ENCODE measurements at regions not wholly inside any gene's neighbourhood (a gene's known extent, or its start where the extent isn't known, plus 50 kb on each side); places are given as distances from the start of the nearest gene placed in this dataset.

DNA sequence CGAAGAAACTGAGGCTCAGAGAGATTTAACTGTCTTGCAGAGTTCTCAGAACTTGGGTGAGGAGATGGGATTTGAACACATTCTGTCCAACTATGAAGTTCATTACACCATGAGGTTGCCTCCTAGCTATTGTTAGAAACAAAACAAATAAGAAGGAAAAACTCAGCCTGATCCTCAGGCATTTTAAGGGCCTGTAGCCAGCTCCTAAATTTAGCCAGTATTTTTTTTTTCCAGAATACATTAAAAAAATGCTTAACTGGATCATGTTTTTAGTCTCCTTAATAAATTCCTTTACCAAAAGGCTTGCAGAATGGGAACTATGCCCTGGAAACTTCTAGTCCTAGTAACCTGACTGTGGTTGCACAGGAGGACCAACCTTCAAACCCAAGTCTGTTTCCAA lies 212.0 kb downstream of the CSNK2A3 start:
- TF ChIP-seq, protein P1, sequence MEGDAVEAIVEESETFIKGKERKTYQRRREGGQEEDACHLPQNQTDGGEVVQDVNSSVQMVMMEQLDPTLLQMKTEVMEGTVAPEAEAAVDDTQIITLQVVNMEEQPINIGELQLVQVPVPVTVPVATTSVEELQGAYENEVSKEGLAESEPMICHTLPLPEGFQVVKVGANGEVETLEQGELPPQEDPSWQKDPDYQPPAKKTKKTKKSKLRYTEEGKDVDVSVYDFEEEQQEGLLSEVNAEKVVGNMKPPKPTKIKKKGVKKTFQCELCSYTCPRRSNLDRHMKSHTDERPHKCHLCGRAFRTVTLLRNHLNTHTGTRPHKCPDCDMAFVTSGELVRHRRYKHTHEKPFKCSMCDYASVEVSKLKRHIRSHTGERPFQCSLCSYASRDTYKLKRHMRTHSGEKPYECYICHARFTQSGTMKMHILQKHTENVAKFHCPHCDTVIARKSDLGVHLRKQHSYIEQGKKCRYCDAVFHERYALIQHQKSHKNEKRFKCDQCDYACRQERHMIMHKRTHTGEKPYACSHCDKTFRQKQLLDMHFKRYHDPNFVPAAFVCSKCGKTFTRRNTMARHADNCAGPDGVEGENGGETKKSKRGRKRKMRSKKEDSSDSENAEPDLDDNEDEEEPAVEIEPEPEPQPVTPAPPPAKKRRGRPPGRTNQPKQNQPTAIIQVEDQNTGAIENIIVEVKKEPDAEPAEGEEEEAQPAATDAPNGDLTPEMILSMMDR (IDR thresholded peaks at IDR 0.05) = no peak
- TF ChIP-seq POLR2A (IDR thresholded peaks at IDR 0.05) = no peak
